ENCODE measurements at regions not wholly inside any gene's neighbourhood (a gene's known extent, or its start where the extent isn't known, plus 50 kb on each side); places are given as distances from the start of the nearest gene placed in this dataset.

GRCh38 chr22:48587236-48587865 lies 1240.3 kb downstream of the BRD1 start:
- TF ChIP-seq GATA2 (IDR thresholded peaks at IDR 0.05; ENCODE audit: low read depth, low read length) (no peak), GATA3 (IDR thresholded peaks at IDR 0.05; ENCODE audit: low read depth, low read length) (no peak)
